NCI-H226 (cell line): ENCODE measurements at regions not wholly inside any gene's neighbourhood (a gene's known extent, or its start where the extent isn't known, plus 50 kb on each side); places are given as distances from the start of the nearest gene placed in this dataset.
"Not testable (repeated sequence)": the region's sequence is repeated elsewhere in the genome, so short reads cannot be mapped to it uniquely, and the experiment has no call there.

Experiments used
- DNase-seq: peaks from one replicate; pipeline ENCODE4 v3.0.0-alpha.2; 2015

DNA sequence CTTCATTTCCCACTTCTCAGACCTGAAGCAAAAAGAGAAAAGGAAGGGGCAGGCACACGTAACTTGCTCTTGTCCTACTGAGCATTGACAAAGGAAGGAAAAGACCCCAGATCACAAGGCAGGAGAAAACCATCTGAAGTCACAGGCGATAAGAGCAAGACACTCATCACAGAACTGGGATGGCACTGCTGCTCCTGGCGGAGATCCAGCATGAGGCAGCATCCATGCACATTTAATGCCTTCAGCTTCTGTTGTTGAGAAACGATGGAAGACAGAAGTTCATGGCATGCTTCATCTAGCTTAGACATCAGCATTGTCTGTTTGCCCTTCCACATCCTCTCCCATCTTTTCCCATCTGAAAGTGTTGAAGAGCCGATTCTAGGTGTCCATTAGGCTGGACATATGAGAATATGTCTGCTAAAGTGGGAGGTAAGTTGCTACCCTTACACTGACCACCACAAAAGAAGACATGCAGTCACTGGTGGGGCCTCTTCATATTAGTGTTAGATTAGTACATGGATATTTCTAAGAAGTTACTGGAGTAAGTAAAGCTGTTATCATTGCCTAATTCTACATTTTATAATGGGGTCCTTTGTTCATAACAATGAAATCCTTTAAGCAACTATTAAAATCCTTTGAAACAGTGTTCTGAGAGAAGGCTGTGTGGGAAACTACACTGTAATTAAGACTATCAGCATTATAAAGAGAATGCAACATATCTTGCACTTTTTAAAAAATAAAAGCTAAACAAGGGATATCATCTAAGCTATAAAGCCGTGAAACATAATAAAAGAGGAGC lies 618.5 kb downstream of the C6orf118 start:
- DNase-seq, result no peak

DNA sequence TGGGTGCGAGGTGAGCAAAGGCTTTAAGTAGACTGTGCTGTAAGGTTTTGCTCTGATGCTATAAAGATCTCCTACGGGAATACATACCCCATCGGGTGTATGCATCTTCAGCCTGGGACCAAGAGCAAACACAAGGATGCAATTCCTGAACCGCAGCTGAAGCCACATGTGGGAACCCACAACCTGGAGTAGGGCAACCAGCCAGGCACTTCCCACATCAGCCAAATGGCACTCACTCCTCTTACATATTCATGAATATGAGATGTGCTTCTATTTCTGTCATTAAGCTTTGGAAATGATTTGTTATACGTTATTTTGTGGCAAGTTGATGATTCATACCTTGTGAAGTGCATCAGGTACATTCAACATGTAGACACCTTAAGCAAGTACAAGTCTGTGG lies 619.2 kb downstream of the C6orf118 start:
- DNase-seq, result no peak

DNA sequence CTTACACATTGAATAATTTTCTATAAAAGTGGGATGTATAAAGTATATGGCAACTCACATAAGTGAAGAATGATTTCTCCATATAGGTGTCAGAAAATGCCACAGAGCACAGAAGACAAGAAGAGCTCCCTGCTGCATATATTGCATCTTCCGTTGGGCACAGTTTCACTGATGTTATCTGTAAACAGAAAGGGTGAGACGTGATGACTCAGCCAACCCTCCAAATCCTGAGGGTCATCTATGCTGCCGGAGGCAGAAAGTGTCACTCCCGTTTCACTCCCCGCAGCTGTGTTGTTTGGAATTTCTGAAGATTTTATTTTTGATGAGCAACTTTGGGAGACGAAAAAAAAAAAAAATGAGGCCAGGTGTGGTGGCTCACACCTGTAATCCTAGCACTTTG lies 644.1 kb downstream of the C6orf118 start:
- DNase-seq, result no peak

DNA sequence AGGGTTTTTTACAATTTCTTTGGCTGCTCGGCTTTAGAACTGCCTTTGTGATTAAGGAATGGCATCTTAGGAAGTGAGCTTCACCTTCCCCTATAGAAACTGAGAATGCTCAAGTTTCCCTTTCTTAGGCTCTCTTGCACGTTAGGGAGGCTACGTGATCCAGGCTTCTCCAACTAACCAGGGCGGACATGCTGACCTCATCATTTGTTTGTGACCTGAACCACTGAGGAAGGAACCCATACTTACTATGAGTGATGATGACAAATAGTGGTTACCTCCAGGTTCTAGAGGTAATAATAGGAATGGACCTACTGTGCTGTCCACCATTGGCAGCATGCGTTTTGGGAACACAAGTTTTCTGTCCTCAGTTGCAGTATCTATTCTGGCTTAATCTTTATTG lies 645.8 kb downstream of the C6orf118 start:
- DNase-seq, result no peak

DNA sequence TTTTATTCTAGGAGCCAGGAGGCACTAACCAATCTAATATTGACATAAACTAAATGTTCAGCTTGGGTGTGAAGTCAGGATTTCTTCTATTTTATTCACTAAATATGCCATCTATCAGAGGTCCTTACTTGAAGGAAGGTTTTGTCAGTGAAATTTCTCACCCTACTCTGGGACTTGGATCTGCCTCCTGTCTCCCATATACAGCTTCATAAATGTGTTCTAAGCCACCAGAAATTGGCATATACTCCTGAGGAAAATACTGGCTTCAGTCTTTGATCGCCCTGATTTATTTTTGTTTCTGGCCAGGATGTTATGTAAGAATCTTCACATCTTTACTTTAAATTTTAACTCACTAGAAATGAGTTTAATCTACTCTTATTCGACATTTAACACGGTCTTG lies 647.7 kb downstream of the C6orf118 start:
- DNase-seq, result no peak

DNA sequence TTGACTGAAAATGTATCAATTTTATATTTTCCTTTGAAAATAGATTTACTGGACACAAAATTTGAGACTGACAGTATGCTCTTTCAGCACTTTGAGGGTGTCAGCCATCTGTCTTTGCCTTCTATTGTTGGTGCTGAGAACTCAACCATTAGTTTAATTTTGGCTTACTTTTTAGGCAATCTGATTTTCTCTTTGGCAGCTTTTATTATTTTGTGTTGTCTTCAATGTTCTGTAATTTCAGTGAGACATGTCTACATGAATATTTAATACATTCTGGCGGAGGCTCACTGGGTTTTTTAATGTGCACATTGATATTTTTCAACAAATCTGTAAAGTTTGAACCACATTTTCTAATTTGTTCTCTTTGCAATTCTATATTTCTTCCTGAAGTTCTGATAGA lies 648.6 kb downstream of the C6orf118 start:
- DNase-seq, result no peak

DNA sequence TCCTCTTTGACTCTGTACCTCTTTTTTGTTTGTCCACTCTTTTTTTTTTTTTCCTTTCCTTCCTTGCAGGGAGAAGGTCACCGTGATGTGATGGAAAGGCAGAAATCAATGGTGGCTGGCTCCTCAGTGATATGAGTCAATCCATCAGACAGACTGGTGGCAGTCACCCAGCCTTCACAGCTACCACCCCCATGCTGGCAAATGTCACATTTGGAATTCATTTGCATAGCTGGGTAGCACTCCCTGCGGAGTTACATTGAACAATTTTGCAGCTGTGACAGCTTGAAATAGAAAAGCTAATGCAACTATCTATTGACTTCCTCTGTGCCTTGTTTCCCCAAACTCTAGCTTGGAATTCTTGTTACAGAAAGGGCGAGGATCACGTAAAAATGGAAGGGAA lies 668.4 kb downstream of the C6orf118 start:
- DNase-seq, result no peak

DNA sequence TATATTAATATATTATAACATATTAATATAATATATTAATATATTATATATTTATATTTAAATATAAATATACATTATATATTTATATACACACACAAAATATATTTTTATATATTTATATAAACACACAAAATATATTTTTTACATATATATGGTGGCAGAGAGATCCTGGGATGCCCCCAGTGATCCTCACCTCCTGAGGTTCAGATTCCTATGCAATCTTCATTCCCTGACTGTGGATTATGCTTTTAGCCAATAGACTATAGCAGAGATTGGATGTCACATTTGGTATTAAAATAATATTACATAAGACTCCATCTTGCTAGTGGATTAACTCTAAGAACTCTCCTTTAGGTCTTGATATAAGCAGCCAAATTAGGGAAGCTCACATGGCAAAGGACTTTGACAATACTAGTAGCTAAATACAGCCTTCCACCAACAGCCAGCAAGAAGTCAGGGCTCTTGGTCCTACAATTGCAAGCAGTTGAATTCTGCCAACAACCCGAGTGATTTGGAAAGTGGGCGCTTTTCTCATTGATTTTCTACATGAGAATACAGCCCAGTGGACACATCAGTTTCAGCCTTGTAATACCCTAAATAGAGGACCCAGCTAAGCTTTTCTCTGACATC lies 681.0 kb downstream of the C6orf118 start:
- no peak for DNase-seq

DNA sequence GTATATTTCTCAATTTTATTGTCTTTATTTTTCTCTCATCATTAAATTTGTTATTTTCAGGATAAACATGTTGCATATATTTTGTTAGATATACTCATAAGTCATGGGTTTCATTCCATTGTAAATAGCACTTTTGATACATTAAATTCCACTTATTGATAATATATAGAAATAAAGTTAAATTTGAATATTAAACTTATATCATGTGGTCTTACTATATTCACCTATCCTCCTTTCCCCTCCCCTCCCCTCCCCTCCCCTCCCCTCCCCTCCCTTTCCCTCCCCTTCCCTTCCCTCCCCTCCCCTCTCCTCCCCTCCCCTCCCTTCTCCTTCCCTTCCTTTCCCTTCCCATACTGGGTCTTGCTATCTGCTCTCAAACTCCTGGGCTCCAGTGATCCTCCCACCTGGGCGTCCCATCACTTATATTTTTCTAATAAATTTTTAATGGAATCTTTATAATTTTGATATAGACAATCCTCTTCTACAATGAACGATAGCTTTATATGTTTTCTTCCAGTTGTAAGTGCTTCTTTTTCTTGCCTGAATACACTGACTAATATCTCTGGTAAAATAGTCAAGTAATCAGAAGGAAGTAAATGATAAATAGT lies 692.4 kb downstream of the C6orf118 start:
- no peak for DNase-seq

DNA sequence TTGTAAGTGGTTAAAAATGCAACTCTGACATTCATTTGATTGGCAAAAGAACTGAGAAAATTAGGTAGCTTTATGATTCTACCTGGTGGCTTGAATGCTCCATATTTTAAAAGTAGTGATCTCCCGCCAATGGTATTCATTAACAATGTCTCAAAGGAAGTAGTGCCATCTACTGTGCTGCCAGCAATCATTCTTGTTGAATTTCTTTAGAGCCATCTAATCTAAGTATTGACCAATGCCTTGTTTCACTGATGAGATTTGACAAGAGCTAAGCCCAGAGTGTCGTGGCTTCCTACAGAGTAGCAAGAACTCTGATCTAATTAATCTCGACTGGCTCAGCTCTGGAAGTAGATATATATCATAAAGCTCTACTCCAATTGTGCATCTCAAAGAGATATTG lies 696.7 kb downstream of the C6orf118 start:
- no peak for DNase-seq

DNA sequence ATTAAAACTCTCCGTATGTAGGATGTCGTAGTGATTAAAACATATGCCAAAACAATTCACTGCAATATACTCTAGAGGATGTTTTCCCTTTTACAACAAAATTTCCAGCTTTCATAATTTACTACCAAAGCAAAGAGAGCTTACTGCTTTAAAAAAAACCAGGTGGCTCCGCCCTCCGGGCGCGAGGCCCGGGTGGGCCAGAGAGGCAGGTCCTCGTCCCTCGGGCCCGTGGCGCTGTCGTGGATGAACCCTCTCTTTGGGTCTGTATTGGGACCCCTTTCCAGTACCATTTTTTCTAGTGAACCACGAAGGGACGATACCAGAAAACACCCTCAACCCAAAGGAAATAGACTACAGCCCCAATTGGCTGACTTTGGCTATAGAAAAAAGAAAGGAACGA lies 698.5 kb downstream of the C6orf118 start:
- not testable (repeated sequence) for DNase-seq

DNA sequence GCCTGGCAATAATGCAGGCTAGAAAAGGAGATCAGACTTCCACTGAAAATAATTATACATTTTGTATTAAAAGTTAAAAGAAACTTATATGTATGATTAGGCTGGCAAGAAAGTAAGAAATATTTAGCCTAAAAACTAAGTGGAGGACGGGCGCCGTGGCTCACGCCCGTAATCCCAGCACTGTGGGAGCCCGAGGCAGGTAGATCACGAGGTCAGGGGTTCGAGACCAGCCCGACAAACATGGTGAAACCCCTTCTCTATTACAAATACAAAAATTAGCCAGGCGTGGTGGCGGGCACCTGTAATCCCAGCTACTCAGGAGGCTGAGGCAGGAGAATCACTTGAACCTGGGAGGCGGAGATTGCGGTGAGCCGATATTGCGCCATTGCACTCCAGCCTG lies 707.0 kb downstream of the C6orf118 start:
- not testable (repeated sequence) for DNase-seq

DNA sequence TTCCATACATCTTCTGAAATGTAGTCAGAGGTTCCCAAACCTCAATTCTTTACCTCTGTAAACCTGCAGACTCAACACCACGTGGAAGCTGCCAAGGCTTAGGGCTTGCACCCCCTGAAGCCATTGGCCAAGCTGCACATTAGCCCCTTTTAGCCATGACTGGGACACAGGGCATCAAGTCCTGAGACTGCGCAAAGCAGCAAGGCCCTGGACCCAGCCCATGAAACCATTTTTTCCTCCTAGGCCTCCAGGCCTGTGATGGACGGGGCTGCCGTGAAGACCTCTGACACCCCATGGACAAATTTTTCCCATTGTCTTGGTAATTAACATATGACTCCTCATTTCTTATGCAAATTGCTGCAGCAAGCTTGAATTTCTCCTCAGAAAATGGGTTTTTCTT lies 727.8 kb downstream of the C6orf118 start:
- DNase-seq, result no peak

DNA sequence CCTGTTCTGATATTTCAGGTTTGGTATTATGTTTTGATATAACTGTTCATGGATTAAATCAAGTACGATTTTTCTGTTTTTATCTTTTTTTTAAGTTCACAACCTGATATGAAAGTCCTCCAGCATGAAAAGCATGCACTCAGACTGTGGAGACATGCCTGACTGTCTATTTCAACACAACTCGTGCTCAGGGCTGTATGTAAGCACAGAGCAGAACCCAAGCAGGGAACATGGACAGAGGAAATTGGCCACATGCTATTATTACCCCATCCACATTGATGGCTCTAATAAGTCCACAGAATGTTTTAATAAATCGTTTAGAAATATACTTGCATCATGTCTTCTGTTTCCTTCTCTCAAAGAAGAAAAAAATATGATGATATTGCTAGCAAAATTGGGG lies 730.4 kb downstream of the C6orf118 start:
- no peak for DNase-seq

DNA sequence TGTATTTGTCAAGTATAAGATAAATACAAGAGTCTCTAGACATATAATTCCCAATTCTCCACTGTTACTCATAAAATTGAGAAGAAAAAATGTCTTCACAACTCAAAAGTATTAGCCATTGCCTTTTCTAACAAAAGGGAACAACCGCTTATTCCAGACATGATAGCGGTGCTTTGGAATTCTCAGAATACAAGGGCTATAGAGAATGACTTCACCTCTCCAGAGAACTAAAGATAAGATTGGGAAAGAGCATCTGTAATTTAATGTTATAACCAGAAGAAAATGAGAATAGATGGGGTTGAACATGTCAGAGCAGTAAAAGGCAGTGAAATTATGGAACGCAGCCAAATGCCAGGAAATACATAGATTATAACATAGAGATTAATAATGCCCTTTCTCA lies 730.8 kb downstream of the C6orf118 start:
- no peak for DNase-seq

DNA sequence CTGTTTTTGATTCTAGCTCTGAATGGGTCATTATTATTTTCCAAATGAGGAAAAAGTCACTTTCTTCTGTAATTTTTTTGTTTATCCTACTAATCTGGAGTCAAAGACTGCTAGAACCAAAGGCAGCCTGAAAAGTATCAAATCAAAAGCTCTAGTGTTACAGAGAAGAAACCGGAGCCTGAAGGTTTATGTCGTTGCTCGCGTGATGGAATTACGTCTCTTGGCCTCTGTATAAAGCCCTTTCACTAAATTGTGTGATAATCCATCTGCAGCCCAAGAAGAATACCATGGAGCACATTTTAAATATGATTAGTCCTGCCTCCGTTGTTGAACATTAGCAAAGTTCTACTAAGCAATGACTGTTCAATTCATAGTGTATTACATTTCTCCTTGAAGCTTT lies 738.6 kb downstream of the C6orf118 start:
- no peak for DNase-seq

DNA sequence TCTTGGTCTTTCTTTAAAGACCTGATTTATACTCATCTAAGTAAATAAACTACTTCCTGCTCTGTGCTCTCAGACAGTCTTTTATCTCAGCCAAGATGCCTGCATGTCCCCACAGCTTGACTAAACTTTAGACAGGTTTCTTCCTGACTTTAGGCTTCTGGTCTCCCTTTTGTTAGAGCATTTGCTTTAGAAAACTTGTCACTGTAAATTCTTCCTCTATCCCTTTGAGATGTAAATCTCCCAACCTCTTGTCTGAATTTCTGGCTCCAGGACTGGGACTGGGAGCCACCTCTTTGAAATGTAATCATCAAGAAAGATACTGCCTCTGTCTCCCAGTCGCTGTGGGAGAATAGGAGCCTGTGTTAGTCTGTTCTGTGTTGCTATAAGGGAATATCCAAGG lies 739.9 kb downstream of the C6orf118 start:
- no peak for DNase-seq

DNA sequence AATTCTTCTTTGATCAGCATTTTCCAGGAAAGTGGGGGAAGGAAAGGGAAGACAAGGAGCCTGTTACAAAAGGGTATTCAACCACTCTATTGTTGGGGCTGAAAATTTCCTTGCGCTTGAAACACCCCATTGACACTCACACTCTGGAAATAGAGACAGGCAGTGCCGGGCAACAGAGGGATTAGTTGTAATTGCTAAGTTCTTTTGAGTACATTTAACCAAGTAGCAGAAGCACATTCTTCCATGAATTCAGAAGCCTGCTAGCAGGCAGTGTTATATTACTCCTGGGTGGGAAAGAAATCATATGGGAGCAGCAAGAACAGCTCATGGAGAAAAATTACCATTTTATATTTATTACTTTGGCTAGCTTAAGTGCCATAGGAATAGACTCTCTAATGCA lies 745.5 kb downstream of the C6orf118 start:
- no peak for DNase-seq

DNA sequence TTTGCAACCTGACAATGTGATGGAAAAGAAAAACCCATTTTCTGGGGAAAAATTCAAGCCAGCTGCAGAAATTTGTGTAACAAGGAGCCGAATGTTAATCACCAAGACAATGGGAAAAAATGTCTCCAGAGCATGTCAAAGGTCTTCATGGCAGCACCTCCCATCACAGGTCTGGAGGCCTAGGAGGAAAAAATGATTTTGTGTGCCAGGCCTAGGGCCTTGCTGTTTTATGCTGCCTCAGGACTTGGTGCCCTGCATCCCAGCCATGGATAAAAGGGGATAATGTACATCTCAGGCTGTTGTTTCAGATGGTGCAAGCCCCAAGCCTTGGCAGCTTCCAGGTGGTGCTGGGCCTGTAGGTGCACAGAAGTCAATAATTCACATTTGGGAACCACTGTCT lies 747.7 kb downstream of the C6orf118 start:
- DNase-seq, result no peak

DNA sequence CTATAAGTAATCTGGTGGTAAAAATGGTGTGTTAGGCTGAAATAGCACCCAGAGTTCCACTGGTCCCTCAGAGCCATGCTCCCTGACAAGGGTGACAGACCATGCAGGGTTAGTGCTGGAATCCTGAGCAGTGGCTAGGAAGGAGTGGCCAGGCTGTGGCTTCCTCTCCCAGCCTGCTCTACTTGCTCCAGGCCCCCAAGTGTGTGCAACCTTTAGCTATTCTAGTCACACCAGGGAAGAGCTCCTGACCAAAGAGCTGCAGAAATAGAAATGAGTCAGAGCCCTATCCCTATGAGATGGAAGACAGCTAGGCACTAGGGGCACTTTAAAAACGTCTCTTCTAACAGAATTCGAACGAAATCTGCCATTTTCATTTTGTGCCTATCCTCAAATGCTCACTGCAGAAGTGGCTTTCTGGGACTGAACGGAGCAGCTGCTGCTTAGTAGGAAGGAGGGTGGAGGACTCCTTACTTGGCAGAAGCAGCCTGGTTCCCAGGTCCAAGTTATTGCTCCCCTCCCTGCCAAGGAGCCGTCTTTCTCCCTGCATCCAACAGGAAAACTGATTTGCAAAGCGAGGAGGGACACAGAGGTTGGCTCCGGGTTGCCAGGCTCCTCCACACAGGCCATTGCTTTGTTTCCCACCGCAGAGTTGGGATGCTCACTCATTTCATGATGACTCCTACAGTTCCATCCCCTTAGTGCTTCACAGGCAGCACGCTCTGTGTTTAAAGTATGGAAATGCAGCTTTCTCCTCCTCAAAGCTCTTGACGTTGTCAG lies 754.5 kb downstream of the C6orf118 start:
- no peak for DNase-seq

DNA sequence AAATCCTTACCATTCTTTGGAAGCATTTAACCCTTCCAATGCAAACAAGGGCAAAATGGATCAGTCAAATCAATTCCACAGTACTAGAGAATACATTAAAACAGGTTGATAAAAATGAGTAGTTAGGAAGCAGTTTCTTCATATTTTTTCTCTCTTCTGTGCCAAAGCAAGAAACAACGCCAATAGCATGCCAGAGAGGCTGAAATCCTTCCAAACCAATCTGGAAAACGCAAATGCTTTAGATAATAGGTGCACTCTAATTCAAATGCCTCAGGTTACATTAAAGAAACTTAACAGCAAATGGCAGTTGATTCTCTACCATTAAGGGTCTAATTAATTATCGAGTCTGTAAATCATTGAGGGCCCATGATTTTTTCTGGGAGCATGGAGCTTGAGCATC lies 755.2 kb downstream of the C6orf118 start:
- no peak for DNase-seq

DNA sequence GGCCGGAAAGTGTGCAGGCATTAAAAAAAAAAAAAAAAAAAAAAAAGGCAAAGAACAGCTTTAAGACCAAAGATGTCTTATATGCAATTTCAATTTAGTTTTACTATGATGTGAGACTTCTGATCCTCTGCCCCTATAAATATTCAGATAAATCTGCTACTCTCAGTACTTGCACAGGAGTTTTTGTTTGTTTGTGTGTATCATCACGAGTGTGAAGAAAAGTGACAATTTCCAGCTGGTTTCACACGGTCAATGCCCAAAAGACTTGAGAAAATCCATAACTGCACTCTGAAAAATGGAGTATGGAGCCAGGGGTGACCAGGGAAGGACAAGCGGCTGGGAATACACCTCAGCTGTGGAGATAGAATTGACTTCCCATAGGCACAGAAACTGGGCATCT lies 757.7 kb downstream of the C6orf118 start:
- no peak for DNase-seq

DNA sequence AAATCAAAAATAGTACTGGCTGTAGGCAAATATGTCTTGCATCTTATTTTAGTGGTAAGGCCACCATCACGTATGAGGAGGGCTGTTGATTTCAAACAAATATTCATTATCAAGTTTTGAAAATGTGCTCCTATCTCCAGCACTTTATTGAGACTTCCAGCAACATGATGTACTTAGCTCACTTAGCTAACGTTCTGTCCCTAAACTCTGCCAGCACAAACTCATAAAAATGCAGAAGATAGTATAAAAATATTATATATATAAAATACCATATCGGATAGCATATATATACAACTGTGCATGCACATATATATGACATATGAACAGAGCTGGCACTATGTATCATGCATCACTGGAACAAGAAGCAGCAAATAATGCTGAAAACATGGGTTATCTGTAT lies 762.3 kb downstream of the C6orf118 start:
- no peak for DNase-seq

DNA sequence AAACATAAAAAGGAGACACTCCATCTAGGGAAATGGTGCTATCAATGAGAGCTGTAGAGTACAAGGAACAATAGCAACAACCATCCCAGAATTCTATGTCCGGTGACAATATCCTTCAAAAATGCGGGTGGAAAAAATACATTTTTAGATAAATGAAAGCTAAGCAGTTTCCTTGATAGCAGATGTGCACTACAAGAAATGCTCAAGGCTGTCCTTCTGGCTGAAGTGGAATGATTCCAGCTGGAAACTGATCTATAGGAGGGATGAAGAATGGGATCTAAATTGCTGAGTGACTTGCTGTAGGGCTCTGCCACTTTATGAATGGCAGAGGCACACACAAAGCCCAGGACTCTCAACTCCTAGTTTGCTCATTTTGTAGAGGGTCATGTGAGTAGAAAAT lies 763.1 kb downstream of the C6orf118 start:
- DNase-seq, result no peak
